ENCODE measurements at regions not wholly inside any gene's neighbourhood (a gene's known extent, or its start where the extent isn't known, plus 50 kb on each side); places are given as distances from the start of the nearest gene placed in this dataset.

DNA sequence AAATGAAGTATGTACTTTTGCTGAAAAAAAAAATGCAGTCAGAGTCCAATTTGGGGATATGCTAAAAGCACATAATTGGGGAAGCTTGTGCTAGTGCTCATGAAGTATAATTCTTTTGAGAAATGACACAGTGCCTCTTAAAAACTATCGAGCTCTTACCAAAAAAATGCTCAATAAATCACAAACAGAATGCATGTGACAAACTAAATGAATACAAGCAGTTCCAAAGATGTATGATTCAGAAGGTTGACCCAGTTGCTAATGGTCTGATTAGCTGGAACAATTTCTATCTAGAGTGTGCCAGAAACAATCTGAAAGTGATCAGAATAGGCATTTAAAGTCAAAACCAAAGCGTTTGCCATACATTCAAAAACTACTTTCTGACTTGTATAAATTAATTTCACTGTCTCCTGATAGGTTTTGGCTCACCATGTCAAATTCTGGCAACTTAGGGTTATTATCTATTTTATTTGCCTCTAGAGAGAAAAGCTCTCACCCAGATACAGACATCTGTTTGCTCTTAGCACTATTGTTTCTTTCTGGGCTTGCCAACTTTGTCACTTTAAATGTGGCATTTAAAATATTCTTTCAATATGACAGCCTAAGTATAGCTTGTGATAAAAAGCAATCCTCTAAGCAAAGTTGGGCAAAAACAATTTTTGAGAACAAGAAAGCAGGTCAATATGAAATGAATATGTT lies 114.7 kb upstream of the AHR start:
- DNase-seq, result no peak

- no peak for DNase-seq
These were observed 113.4 kb upstream of the AHR start for GRCh38 chr7:17184805-17185689.

- no peak for DNase-seq
These were observed 112.8 kb upstream of the AHR start for GRCh38 chr7:17185690-17186070.

GRCh38 chr7:17186745-17187530 lies 111.5 kb upstream of the AHR start:
- DNase-seq, result no peak

DNA sequence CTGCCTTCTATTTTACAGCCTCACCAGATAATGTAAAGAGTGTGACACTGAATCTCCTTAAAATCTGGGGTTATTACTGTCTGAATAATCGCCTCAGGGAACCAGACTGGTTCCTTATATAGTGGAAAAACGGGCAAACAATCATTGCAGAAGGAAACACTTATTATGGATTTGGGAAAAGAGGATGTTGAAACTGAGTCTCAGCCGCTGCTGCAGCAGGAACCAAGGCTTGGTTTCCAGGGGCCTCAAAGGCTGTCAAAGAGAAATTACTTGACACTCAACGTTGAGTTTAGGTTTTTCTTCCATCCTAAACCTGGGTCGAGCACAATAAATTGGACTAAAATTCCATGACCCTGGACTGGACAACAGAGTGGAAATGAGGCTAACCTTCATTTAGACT lies 103.8 kb upstream of the AHR start:
- no peak for DNase-seq

GRCh38 chr7:17195576-17195975 lies 102.9 kb upstream of the AHR start:
- DNase-seq, result no peak

- DNase-seq, result no peak
These were observed 92.5 kb upstream of the AHR start for GRCh38 chr7:17205910-17206309.

DNA sequence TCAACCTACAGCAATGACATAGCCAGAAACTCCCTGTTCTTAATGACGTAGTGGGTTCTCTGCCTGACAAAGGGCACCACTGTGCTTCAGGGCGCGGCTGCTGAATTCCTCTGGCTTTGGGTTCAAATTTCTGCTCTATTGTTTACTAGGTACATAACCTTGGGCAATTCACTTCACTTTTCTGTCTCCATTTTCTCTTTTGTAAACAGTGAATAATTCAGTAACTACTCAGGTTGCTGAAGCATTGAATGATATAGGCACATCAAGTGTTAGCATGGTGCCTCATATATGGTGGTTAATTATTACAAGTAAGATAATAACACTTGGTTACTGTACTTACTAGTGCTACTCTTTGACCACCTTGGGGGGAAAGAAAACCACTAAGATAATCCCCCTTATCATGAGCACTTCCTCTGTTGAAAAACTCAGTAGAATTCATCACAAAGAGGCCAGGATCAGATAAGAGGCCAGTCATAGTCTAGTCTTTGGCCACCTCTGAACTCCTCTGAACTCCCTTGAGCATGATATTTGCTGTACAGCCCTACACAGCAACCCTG lies 92.0 kb upstream of the AHR start:
- no peak for DNase-seq

DNA sequence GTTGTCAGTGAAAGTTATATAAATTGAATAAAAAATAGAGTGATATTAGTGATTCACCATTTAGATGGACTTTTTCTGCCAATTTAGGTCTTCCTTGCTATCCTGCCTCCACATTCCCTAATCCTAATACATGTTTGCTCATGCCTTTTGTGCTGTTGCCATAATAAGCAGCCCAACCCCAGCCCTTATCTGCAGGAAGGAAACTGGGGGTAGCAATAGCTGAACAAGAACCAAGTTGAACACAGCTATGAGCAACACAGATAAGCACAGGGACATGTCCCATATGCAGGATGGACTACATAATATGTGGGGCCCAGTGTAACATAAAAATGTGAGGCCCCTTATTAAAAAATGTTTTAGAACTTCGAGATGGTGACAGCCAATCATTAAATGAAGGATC lies 91.2 kb upstream of the AHR start:
- DNase-seq, result no peak

DNA sequence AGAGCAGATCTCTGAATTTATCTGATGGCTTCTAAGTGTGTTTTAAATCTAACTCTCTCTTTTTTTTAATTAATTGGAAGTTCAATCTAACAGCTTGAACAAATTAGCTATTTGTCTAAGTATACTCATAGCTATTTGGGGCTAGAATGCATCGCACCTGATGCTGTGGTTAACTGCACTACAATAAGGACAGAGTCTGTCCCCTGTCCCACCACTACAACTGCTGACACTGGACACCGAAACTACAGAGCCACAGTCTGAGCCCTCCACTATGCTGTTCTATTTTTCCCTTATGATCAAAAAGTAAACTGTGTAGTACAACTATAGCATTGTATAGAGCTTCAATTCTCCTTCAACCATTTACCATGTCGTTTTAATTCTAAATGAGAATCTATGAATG lies 89.4 kb upstream of the AHR start:
- DNase-seq, result no peak

DNA sequence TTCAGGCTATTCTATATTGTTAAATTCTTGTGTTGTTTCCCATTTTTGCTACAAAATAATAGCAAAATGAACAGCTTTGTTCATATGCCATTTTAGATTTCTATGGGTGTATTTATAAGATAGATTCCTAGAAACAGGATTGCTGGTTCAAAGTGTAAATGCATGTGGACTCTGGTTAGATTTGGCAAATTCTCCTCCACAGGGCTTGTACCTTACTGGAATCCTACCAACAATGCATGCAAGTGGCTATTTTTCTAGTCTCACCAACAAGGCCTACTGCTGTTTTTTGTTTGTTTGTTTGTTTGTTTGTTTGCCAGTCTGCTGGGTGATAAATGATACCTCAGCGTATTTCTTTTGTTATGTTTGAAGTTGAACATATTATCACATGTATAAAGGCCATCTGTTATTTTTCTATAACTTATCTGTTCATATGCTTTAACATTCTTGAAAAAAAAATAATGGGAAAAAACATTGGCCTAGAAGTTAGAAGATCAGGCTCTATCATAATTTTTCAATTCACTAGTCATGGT lies 87.1 kb upstream of the AHR start:
- DNase-seq, result no peak

DNA sequence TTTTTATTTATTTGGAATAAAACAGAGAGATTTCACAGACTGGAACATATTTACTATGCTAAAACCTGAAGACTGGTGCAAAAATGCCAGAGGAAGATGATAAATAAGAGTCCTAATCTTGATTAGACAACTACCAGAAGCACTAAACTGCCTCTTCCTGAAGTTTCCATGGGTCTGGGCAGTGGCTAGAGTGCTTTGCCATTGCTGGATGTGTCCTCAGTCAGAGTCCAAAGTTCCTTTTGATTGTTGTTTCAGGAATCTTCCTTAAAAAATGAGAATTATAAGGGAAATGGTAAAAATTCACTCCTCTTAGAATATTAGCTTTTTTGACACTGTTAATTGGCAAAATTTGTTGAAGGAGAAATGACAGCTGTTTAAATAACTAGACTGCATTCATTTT lies 86.3 kb upstream of the AHR start:
- no peak for DNase-seq

DNA sequence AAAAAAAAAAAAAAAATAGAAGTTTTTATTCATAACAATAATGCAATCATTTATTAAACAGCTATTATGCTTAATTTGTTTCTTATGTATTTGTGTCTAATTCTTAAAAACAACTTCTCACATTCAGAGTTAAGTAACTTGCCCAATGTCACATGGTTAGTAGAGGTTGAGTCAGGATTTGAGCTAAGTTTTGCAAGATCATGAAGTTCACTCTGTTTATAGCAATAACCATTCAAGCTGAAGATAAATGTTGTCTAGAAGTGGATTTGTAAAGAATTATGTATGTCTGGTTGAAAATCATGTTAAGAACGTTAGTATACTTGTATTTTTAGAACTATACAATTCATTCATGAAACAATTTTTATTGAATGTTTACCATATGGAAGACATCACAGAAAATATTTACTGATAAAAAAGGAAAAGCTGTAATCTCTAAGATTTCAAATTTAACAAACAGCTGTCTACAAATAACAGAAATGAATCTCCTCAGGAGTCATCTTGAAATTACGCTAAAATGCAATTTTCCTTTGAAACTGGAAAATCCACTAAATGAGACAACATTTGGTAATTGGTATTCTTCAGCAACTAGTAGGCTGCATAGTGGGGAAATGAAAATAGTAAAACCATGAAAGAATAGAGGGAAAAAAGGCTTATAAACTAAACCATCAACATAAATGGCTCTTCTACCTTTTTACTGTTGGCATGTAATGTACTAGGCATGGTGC lies 70.5 kb upstream of the AHR start:
- no peak for DNase-seq

- no peak for DNase-seq
These were observed 69.2 kb upstream of the AHR start for GRCh38 chr7:17229228-17229627.

GRCh38 chr7:17230099-17230807 lies 68.2 kb upstream of the AHR start:
- DNase-seq, result no peak

DNA sequence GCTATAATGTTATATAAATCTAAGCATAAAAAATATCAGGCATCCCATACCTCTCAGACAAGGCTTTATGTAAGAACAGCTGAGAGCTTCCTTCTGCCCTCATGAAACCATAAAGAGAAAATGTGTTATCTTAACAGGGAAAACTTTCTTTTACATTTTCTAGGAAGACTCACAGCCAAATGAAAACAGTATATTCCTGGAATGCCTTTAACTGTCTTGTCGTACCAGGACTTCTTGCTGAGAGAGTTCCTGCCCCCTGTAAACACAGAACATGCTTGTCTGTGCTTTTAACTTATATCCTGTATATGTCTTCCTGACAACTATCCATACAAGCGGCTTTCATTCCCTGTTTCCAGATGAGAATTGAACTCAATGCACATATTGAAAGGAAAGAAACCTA lies 64.8 kb upstream of the AHR start:
- DNase-seq, result no peak

GRCh38 chr7:17234030-17234397 lies 64.4 kb upstream of the AHR start:
- no peak for DNase-seq

GRCh38 chr7:17234398-17235031 lies 63.9 kb upstream of the AHR start:
- DNase-seq, result no peak

GRCh38 chr7:17236171-17236570 lies 62.3 kb upstream of the AHR start:
- DNase-seq, result no peak

GRCh38 chr7:17236603-17237002 lies 61.8 kb upstream of the AHR start:
- DNase-seq, result no peak

DNA sequence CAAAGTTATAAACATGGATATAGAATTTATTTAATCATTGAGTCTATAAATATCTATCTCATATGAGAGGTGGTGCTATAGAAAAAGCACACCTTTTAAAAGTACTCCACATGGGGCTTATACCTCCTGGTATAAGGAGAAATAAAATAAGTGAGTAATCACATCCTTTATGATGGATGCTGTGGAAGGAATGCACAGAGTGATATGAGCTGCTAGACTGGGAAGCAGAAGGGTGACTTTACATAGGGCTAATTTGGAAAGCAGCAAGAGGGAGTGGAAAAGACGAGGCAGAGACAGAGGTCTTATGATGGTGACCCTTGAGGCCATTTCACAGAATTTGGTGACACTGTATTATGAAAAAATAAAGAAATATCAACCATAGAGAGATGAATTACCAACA lies 59.4 kb upstream of the AHR start:
- DNase-seq, result no peak
